Kasumi-1 (cell line): ENCODE measurements at regions not wholly inside any gene's neighbourhood (a gene's known extent, or its start where the extent isn't known, plus 50 kb on each side); places are given as distances from the start of the nearest gene placed in this dataset.
"Not testable (repeated sequence)": the region's sequence is repeated elsewhere in the genome, so short reads cannot be mapped to it uniquely, and the experiment has no call there.

ENCODE experiments used
- DNase-seq, 2 experiments: peaks; one replicate each; lab custom pipeline; 2025; lab: John Stamatoyannopoulos, UW

- no peak for DNase-seq
Observed at GRCh38 chr18:57953883-57954282, 90.1 kb upstream of the NEDD4L start.

DNA sequence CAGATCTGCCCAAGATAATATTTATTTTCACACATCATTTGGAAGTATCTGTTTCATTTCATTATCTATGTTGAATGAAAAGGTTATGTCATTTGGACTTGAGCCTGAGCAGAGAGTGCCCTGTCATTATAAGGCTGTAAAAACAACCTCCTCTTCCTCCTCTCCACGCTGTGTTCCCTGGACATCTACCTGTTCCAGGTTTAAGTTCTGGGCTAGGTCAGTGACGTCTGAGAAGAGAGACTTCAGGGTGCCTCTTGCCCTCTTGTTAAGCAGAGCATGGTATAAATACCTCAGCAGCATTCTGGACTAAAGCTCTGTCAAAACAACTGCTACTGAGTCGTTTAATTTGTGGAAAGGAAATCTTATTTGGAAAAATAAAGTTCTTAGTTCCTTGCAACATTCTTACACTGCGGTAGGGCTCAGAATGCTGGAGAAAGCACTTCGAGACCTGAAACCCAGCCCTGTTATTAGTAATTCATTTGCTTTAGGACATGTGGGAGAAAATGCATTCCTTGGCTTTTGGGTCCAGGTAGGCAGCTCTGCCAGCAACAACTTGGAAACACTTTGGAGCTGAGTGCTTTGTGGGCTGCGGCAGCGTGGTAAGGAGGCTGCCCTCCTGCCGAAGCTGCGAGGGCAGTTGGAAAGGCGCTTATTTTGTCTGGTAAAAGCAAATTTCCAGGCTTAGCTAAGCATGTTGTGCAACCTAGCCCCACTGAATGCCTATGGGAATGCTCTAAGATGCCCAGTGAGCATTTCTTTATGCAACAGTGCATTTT is 91.8 kb upstream of the NEDD4L start:
- DNase-seq: no peak

- no peak for DNase-seq
Observed at GRCh38 chr18:57951117-57951796, 92.8 kb upstream of the NEDD4L start.

DNA sequence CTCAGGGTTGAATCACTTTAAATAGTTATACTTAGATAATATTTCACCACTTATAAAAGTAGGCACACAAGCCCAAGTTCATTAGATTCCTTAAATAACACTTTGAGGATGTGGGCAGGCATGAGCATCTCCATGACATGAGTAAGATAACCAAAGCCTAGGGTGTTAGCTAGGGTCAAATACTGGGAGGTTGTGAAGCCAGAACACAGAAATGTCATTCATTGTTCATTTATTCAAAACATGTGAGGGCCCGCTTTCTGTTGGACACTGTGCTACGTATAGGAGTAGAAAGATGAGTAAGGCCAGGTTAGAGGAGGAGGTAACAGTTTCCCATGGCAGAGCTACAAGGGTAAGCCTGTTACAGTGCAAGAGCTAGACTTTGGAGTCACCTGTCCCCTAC is 93.5 kb upstream of the NEDD4L start:
- DNase-seq: no peak

GRCh38 chr18:57949335-57949734 is 94.7 kb upstream of the NEDD4L start:
- DNase-seq: not testable (repeated sequence)

- no peak for DNase-seq
Observed at GRCh38 chr18:57947117-57947516, 96.9 kb upstream of the NEDD4L start.

DNA sequence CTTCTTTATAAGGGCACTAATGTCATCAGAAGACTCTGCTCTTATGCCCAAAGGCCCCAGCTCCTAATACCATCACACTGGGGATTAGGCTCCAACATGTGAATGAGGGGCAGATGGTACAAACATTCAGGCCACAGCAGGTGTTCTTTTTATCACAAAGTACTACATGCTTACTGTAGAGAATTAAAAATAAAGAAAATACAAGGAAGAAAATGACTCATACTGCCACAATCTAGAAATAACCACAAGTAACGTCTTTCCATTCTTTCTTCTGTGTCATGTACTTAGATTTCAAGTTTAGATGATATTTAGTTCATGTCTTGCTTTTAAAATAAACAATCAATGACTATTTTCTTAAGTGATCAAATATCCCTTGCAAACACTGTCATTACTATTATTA is 100.3 kb upstream of the NEDD4L start:
- no peak for DNase-seq

- DNase-seq: no peak
Observed at GRCh38 chr18:57942493-57942892, 101.5 kb upstream of the NEDD4L start.

DNA sequence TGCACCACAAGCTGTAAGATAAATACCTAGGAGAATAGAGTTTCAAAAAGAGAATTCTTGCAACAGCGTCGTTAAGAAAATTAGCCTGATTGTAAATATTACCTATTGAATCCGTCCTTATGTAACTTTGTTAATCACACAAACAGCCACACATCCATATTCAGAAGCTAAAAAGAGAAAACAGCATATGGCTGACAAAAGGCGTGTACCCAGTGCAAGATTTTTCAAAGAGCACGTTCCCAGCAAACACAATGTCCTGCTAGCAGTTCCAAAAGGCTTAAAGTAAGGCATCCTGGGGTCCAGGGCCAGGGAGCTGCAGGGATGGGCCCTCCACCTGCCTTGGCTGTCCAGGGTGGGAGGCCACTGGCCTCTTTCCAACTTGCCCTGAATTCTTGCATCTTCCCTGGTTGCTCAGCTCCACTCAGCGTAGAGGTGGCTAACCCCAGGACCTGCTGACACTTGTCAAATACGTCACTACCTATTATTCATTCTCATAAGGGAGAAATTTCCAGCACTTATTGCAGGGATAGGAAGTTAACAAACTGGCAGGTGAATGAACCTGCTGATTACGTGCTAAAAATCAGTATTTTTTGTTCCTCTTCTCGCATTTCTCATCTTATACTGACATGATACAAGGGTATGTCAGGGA is 102.1 kb upstream of the NEDD4L start:
- no peak for DNase-seq

DNA sequence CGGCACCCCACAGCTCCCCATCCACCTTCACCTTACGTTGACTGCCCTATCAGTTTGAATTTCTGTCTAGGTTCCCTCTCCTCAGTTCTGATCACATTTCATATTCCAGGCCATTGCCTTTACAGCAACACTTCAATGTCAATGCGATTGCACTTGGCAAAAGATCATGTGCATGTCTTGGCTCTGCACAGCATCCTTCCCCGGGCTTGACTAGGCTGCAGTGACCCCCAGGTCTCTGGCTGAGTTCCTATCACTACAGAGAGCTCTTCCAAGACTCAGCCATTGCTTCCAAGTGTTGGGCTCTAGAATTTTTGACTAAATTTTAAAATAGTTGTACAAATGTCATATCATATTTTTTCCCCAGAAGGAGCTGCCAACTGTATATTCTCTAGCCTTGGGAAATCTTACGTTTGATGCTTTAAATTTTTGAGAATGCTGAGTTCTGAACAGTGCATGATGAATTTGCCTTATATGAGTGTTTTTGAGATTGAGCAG is 103.8 kb upstream of the NEDD4L start:
- no peak for DNase-seq

DNA sequence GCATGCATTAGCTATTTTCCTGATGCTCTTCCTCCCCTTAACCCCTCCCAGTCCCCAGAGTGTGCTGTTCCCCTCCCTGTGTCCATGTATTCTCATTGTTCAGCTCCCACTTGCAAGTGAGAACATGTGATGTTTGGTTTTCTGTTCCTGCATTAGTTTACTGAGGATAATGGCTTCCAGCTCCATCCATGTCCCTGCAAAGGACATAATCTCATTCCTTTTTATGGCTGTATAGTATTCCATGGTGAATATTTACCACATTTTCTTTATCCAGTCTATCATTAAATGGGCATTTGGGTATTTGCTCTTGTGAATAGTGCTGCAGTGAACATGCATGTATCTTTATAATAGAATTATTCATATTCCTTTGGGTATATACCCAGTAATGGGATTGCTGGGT is 109.7 kb upstream of the NEDD4L start:
- DNase-seq: not testable (repeated sequence)

- DNase-seq: no peak
Observed at GRCh38 chr18:57931038-57931437, 113.0 kb upstream of the NEDD4L start.

- DNase-seq: no peak
Observed at GRCh38 chr18:57930476-57930875, 113.5 kb upstream of the NEDD4L start.

DNA sequence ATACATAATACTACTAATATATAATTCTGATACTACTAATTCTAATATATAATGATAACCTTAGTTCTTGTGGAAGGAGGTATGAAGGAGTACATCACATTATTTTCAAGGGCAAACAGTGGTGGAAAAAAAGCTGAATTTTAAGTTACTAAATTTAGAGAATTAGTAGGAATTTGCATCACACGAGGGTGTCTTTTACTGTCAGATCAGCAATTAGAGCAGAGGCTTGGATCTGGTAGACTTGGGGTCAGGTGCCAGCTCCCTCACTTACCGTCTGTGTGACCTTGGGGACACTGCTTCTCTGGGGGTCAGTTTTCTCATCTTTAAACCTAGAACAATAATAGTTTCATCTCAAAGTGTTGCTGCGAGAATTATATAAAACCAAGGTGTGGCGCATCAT is 114.1 kb upstream of the NEDD4L start:
- DNase-seq: no peak

DNA sequence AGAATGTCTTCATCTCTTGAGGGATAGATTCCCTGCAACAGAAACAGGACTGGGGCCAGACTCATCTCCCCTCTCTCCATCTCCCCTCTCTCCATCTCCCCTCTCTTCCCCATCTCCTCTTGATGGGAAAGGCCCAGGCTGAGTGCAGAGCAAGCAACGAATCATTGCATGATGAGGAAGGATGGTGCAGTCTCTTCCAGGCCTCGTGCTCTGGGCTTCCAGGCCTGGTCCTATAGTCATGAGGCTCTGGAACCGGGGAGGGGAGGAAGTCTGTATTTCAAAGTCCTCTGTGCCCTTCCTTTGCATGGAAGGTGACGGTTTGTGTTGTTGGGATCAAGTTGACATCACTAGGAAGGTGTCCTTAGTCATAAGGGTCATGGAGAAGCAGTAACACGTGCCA is 115.6 kb upstream of the NEDD4L start:
- no peak for DNase-seq

- DNase-seq: no peak
Observed at GRCh38 chr18:57927511-57927910, 116.5 kb upstream of the NEDD4L start.

- no peak for DNase-seq
Observed at GRCh38 chr18:57925706-57926105, 118.3 kb upstream of the NEDD4L start.

DNA sequence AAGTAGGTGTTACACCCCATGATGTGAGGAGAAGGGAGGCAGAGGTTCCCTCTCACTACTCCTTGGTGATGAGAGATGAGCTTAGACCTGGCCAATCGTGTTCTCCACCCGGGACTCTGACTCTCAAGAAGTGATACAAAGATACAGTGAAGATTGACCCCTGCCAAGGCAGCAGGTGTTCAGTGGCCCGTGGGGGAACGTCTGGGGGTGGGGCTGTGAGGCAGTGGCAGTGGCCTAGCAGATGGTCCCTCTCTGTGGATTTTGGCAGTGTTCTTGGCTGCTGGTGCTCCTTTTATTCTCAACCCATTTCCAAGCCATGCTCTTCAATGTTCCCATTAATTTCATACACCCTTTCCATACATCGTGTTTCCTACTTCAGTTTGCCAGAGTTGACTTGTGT is 120.4 kb upstream of the NEDD4L start:
- DNase-seq: no peak

DNA sequence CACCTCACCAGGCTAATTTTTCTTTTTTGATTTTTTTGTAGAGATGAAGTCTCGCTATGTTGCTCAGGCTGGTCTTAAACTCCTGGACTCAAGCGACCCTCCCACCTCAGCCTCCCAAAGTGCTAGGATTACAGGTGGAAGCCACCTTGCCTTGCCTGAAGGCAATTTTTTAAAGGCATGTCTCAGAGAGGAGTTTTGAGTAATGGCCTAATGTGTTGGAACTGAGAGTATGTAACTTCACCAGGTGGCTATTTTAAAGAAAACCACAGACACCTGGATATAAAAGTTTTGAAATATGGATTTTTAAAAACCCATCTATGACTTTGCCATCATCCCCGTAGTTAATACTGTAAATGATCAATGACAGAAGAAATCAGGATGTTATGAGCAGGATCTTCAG is 119.8 kb upstream of the ATP8B1 start:
- no peak for DNase-seq

DNA sequence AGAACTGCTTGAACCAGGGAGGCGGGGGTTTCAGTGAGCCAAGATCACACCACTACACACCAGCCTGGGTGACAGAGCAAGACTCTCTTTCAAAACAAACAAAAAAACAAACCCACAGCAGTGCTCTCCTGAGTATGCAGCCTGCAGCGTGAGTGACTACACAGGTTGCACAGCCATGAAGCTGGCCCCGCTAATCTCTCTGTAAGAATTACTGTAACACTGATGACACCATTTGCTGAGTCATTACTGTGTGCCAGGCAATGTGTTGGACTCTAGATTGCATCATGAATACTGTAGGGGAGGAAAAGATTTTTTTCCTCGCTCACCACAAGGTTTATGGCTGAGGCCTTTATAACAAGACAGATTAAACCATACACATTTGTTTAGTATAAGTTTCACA is 118.6 kb upstream of the ATP8B1 start:
- no peak for DNase-seq

DNA sequence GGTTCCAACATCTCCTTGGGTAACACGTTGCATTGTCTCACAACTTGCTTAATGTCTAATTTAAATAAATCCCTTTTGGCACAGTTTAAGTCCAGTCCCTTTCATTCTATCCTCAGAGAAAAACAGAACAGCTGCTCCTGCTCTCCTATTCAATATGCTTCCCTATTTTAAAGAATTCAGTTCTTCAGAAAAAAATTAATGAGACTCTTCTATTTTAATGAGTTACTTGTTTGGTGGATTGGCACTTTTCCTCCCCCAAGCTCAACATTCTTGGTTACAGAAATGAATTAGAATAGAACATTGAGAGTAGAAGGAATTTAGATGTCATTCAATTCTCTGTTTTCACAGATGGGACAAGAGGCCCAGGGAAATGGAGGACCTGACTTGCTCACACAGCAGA is 116.9 kb upstream of the ATP8B1 start:
- no peak for DNase-seq

- no peak for DNase-seq
Observed at GRCh38 chr18:57918601-57919000, 115.5 kb upstream of the ATP8B1 start.

GRCh38 chr18:57916684-57917083 is 113.6 kb upstream of the ATP8B1 start:
- DNase-seq: peak; percentile 24 to 48
